ENCODE measurements at regions not wholly inside any gene's neighbourhood (a gene's known extent, or its start where the extent isn't known, plus 50 kb on each side); places are given as distances from the start of the nearest gene placed in this dataset.
"Not testable (repeated sequence)": the region's sequence is repeated elsewhere in the genome, so short reads cannot be mapped to it uniquely, and the experiment has no call there.

DNA sequence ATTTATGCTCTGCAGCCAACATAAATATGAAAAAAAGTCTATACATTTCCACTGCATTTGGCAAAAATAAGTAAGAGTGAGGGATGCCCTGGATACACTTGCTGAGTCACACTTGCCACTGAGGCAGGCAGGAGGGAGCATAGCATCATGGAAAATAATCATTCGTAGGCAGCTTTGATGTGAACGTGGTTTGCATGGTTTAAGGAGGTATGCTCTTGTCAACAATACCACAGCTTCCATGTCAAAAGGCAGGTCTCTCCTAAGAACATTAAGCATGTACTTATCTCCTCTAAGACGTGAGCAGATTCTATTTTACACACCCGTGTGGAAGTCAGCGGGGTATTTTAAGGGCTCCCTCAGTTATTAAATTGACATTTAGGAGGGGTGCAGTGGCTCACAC is 89.2 kb upstream of the WDR11 start:
- DNase-seq = no peak

DNA sequence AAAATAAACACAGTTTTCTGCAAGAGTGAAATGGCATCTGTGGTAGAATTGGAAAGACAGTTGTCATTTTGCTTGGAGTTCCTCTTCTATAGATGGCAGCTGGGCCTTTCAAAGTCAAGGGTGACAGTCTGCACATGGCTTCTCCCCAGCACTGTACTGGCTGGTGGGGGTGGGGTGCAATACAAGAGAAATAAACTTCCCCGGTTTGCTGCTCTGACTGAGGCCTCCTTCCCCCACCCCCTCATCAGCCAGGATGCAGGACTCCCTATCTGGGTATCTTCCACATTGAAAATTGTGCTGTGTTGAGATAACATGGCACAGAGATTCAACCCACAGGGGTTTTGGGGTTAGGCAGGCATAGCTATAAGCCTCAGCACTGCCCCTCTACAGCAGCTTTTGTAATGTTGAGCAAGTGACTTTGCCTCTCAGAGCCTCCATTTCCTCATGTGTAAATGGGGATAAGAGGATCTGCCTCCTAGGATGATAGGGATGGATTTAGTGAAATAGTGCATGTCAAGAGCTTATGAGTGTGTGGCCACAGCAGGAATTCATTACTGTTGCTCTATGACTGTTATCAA is 85.8 kb upstream of the WDR11 start:
- DNase-seq = no peak

DNA sequence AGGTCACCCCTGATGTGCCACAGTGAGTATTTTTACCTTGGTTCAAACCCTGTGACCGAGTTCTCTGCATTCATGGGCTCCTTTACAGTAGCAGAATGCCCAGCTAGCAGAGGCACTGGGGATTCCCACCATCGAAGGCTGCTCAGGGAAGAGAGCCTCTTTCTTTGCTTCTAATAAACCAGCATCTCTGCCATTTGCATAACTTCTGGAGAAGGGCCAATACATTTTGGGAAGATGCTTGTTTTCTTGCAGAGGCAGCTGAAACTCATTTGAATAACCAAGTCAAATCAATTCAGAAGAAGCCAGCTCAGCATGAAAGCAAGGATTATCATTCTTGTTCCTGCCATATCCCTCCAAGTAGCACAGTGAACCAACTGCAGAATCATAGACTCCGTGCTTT is 82.9 kb upstream of the WDR11 start:
- no peak for DNase-seq

- DNase-seq = no peak
Measured at GRCh38 chr10:120770496-120770895, 80.7 kb upstream of the WDR11 start.

DNA sequence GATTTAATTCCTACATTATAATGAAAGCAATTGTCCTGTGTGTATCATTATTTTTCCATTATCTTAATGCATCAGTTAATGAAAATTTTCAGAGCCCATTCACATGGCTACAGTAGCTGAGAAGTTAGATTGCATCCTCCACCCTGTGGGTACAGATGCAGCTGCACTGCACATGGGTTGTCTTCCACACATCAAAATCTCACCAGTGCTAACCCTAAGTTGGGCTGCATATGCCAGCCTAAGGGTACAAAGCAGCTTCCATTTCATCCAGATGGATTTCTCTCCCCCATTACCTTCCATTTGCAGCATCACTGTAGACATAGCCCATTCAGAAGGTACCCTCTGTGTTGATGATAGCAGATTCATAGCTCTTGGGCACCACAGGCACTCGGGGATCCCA is 74.7 kb upstream of the WDR11 start:
- DNase-seq = no peak

GRCh38 chr10:120782336-120782735 is 68.8 kb upstream of the WDR11 start:
- no peak for DNase-seq

- DNase-seq = no peak
Measured at GRCh38 chr10:120783098-120783497, 68.1 kb upstream of the WDR11 start.

GRCh38 chr10:120783867-120784266 is 67.3 kb upstream of the WDR11 start:
- no peak for DNase-seq

- DNase-seq = no peak
Measured at GRCh38 chr10:120788771-120789170, 62.4 kb upstream of the WDR11 start.

- no peak for DNase-seq
Measured at GRCh38 chr10:120789303-120790203, 61.6 kb upstream of the WDR11 start.

DNA sequence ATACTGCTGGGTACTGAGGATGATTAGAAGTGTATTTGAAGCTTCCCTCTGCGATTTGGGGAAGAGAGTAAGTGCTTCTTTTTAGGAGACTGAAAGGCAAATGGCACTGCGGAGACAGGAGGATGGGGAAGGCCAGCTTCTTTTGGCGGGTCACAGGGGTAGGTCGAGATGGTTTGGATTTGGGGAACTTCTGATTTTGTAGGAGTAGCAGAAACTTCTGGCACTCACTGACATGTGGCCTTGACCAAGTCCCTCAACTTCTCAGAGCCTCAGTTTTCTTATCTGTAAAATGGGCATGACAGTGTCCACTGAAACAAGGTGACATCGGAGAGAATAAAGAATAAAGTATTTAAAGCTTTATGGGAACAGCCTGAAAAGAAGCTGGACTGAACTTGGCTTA is 59.8 kb upstream of the WDR11 start:
- DNase-seq = no peak

DNA sequence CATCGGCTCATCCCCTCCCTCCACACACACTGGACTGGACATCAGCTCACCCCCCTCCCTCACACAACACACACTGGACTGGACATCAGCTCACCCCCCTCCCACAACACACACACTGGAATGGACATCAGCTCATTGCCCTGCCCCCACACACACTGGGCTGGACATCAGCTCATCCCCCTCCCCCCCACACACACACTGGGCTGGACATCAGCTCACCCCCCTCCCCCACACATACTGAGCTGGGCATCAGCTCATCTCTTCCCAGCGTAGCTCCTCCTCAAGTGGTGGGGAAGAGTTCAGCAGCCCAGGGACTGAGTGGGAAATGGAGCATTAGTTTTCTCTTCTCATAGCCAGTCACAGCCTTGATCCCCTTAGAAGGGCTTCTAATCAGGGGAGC is 58.1 kb upstream of the WDR11 start:
- no peak for DNase-seq

DNA sequence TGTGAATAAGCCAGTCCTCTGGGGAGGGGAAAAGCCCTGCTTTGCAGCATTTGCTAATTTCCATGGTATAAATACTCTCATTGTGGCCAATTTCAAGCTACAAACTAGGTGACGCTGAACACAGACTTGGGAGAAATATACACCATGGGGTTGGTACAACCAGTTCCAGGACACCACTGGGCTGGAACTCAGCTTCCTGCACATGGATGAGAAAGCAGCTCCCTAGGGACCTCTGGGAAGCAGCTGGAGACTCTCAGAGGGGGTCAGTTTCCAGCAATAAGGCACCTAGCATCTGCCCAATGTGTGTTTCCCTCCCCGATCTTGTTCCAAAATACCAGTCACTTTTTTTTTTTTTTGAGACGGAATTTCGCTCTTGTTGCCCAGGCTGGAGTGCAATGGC is 56.8 kb upstream of the WDR11 start:
- DNase-seq = no peak

DNA sequence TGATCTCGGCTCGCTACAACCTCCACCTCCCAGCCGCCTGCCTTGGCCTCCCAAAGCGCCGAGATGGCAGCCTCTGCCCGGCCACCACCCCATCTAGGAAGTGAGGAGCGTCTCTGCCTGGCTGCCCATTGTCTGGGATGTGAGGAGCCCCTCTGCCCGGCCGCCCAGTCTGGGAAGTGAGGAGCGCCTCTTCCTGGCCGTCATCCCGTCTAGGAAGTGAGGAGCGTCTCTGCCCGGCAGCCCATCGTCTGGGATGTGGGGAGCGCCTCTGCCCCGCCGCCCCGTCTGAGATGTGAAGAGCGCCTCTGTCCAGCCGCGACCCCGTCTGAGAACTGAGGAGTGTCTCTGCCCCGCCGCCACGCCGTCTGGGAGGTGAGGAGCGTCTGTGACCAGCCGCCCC is 52.9 kb upstream of the WDR11 start:
- DNase-seq = not testable (repeated sequence)

- DNase-seq = no peak
Measured at GRCh38 chr10:120799849-120800248, 51.3 kb upstream of the WDR11 start.

DNA sequence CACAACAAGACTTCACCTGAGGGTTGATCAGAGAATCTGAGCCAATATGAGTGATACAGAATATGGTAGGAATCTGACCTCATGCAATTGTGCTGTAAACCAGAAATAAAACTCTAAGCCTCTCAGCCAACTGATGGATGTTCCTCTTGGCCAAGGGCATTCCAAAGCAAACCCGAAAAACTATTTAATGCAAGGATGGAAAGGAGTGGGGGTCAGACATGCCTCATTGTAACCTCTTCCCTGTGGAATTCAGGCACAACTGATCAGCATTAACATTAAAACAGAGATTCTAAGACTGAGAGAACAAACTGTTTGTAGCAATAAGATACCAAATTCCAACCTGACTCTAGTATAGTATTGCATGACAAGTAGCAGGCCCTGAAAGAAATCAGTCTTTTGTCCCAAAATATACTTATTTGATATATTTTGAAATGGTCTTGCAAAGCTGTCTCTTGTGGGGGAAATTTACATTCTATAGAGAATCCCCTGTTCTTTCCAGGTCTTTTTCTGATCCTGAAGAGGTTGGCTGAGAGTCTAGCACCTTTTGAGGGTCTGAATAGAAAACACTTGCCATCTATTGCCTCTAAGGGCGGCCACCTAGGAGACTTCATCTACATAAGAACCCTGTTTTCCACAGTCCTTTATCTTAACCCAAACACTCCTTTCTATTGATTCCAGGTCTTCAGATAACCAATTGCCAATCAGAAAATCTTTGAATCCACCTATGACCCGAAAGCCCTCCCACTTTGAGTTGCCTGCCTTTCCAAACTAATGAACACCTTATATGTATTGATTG is 50.4 kb upstream of the WDR11 start:
- no peak for DNase-seq

Measured in activated T-cell treated with anti-CD3 and anti-CD28 coated beads, Interleukin-2, amount 50 U/mL, for 48 hours (primary cell).